HUDEP-2 (cell line): ENCODE measurements at regions not wholly inside any gene's neighbourhood (a gene's known extent, or its start where the extent isn't known, plus 50 kb on each side); places are given as distances from the start of the nearest gene placed in this dataset.

Experiments
- DNase-seq, 76 experiments: peaks; one replicate each; lab custom pipeline; 2025; ENCODE audit not compliant: unreplicated experiment in 76 of 76; lab: John Stamatoyannopoulos, UW

DNA sequence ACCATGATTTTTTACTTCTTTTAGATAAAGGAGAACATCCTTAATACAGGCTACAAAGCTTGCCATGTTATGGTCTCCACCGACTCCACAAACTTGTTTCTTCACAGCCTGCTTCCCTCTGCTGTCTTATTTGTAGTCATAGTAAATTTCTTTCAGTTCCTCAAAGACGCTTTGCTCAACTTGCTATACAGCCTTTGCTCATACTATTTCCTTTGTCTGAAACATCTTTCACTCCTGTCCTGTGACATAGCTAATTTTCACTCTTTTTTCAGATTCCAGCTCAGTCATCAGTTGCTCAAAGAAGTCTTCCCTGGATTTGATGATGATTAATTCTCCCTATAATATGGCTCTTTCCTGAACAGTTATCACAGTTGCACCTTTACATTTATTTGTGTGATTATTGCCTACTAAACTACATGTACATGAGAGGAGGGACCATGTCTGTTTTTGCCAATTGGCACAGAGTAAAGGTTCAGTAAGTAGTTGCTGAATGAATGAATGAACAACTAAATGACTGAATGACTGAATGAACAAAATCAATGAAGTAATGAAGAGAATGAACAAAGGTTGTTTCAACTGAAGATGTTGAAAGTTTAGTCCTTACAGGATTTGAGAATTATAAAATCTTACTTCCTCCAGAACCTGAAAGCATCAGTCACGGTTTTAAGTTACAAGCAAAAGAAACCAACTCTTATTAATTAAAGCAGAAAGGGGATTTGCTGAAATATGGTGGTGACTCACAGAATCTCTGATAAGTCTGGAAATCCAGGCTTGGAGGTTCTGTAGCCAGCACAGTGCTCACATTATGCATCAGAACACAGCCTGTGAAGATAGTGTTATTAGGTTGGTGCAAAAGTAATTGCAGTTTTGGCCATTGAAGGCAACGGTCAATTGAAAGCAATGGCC lies 186.4 kb upstream of the FAM98A start:
- DNase-seq = no peak

GRCh38 chr2:33784488-33784887 lies 185.4 kb upstream of the FAM98A start:
- DNase-seq = no peak

DNA sequence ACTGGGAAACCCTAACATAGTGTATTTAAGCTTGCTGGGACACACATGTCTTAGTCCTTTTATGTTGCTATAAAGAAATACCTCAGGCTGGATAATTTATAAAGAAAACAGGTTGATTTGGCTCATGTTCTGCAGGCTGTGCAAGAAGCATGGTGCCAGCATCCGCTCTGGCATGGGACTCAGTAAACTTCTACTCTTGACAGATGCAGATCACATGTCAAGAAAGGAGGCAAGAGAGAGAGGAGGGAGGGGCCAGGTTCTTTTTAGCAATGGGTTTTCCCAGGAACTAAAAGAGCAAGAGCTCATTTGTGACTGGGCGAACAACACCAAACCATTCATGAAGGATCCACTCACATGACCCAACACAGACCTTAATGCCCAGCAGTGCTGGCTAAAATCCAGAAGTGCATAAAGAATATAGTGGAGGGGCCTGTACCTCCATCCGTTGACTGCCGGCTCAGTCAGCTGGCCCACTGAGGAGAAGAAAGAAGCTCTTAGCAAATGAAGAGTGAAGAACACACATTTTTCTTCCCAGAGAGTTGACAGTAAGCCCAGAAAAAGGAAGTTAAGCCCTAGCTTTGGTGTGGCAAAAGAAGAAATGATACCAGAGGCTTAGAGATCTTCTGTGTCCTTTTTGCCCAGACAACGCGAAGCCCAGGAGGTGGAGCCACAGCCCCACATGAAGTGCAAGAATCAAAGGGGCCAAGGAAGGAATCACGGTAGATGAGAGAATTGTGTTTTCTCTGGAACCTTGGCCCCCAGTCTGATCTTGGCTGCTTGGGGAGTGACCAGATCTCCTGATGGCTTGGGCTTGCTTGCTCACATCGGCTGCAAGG lies 183.5 kb upstream of the FAM98A start:
- no peak for DNase-seq

DNA sequence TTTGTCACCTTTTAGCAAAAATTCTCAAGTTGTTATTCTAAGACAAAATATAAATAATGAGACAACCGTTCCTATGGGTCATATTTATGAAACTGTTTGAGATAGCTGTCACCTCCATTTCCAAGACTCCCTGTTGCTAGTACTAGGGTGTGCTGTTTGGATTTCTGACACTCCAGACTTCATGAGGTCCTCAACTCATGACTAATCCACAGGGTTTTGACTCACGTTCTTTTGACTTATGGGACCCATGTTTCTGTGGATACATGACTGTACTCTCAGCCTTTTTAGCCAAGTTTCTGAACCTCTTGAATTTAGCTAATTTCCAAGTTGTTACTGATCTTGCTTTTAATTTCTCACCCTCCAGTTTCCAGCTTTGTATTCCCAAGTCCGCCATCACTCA lies 178.7 kb upstream of the FAM98A start:
- DNase-seq = no peak

DNA sequence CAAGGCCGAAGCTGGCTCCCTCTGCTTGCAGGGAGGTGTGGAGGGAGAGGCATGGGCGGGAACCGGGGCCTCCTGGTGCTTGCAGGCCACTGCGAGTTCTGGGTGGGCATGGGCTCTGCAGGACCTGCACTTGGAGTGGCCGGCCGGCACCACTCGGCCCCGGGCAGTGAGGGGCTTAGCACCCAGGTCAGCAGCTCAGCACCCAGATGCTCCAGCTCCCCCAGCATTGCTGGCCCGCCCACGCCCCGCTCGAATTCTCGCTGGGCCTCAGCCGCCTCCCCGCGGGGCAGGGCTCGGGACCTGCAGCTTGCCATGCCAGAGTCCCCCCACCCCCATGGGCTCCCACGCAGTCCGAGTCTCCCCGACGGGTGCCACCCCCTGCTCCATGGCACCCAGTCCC lies 176.2 kb upstream of the FAM98A start:
- no peak for DNase-seq

GRCh38 chr2:33770023-33770422 lies 170.9 kb upstream of the FAM98A start:
- no peak for DNase-seq

DNA sequence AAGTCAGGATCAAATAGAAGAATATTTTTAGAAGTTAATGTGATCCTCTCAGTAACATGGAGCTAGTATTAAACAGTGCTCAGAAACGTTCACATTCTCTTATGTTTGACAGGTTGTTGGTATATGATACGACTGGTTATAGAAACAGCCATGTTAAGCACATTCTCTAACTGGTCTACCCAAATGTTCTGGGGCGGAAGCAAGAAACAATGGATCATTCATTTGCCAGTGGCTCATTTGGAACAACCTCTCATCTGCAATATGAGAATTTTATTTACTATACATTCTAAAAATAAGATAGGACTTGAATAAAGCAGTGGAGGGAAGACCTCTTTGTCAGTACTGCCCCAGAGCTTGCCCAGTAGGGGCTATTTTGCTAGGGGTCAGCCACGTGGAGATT lies 167.1 kb upstream of the FAM98A start:
- no peak for DNase-seq

GRCh38 chr2:33765122-33765521 lies 166.0 kb upstream of the FAM98A start:
- no peak for DNase-seq

GRCh38 chr2:33764551-33764950 lies 165.5 kb upstream of the FAM98A start:
- no peak for DNase-seq

DNA sequence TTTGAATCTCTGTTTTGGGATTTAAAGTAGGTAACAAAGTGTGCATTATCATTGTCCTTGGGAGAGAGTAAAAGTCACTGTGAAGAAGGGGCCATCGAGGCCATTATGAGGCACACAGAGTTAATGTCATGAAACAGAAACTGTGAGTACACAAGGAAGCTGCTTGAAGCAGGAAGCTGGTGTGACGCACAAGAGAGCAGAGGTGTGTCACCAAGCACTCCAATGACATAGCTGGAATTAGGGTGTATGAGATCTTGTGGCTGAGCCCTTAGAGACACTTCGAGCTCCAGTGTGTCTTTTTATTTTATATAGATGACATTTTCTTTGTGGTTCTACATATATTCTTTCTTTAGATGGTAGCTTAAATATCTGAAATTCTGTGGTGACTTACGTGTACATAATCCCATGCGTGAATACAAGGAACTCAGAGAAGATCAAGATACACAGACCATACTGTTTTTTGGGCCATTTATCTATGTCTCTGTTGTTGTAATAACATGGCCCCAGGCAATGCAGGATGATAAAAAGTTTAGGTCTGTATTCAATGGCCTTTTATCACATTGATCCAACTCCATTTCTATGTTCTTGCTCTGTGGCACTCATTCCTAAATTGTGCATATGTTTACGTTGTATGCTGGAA lies 164.7 kb upstream of the FAM98A start:
- DNase-seq = no peak

DNA sequence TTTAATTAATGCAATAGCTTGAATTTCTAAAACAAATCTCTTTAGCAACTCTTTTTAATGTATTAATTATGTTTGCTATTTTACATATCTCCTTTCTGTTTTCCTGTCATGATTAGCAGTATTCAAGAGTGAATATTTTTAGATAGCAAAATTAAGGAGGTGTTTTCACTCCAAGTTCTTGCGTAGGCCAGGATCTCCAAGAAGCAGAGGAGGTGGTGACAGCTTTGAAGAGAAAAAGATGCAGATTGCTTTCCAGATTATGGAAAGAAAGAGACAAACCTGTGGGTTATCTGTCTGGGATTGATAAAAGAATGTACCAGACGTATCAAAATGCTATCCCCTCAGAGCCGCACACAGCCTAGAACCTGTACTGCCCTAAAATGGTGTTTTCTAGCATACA lies 163.5 kb upstream of the FAM98A start:
- no peak for DNase-seq

GRCh38 chr2:33746208-33746800 lies 147.2 kb upstream of the FAM98A start:
- DNase-seq = no peak

GRCh38 chr2:33735096-33735495 lies 136.0 kb upstream of the FAM98A start:
- DNase-seq = no peak

DNA sequence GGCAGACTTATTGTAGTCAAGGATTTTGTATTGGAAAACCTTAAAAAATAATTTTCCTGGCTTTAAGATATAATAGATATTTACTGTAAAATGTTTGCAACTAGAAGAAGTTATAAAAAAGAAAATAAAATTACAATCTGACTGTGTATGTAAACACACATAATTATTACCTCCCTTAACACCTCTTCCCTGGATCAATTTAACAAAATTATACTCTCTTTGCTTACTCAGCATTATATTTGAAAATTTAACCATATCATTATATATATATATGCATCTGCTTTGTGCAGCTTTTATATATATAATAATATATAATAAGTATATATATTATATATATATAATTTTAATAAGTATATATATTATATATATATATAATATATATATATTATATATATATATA lies 131.7 kb upstream of the FAM98A start:
- no peak for DNase-seq

DNA sequence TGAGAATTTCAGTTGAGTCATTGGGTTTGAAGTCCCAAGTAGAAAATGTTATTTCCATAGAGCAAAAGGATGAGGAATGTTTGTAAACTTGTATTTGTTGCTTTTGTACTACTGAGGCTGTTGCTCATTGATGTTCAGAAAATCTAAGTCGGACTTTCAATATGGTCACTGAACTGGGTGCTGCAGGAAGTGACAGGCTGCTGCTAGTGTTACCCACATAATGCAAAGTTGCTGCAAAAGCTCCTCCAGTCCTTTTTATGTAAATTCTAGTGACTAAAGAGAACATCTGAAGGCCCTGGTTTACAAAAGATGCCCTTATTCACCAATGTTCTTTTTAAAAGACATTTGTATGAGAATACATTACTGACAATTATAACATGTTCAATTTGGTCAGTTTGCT lies 131.1 kb upstream of the FAM98A start:
- no peak for DNase-seq

- no peak for DNase-seq
Measured at GRCh38 chr2:33729353-33729752, 130.3 kb upstream of the FAM98A start.

GRCh38 chr2:33728106-33728505 lies 129.0 kb upstream of the FAM98A start:
- no peak for DNase-seq

GRCh38 chr2:33727361-33728032 lies 128.4 kb upstream of the FAM98A start:
- DNase-seq = no peak

- DNase-seq = no peak
Measured at GRCh38 chr2:33726415-33726814, 127.3 kb upstream of the FAM98A start.

DNA sequence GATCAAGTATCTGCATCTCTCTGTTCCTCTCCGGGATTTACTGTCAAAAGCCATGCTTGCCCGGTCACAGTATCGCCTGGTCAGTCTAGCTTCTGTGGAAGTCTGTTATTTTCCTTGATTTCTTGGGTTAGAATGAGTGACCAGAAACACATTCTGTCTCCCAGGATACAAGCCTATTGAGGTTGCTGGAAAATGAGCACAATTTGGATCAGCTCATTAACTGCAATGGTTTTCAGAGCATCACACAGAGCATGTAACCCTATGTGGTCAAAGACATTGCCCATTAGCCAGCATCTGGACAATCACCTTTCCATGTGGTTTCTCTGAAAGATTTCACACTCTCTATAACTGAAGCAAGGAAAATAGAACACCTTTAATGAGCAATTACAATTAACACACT lies 124.2 kb upstream of the FAM98A start:
- DNase-seq = no peak
